ENCODE measurements at regions not wholly inside any gene's neighbourhood (a gene's known extent, or its start where the extent isn't known, plus 50 kb on each side); places are given as distances from the start of the nearest gene placed in this dataset.

DNA sequence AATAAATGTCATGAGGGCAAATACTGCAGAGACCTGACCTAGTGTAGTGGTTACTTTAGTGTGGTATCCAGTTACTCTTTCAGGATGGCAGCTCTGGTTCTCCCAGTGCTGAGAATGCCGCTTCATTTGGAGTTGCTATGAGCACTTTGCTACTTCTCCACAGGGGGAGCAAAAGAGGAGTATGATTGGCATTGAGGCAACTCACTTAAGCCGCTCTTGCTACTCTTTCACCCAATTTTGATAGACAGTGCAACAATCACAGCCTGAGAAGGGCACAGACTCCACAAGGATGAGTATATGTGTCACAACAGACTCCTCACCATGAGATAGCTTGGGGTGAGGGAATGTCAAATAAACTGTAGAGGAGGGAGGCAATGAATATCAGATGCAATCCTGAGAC is 81.2 kb downstream of the NPY1R start:
- TF ChIP-seq POLR2A (IDR thresholded peaks at IDR 0.05; ENCODE audit: low read depth, low read length): no peak
- no peak for TF ChIP-seq TAF1 (IDR thresholded peaks at IDR 0.05; ENCODE audit: low read depth, low read length)
